A673 (cell line): ENCODE measurements at regions not wholly inside any gene's neighbourhood (a gene's known extent, or its start where the extent isn't known, plus 50 kb on each side); places are given as distances from the start of the nearest gene placed in this dataset.

Experiments used
- CTCF ChIP-seq: fragments of 300-800, 200-600 bp; sonication (generic); conservative IDR thresholded peaks from 2 replicates; pipeline ENCODE4 v1.5.1; 2017; ENCODE audit warnings: low read depth, mild to moderate bottlenecking, antibody characterized with exemption, low read length, moderate library complexity, mixed read lengths
- EZH2 ChIP-seq: fragments of 200-600 bp; sonication (generic); IDR thresholded peaks from 2 replicates; pipeline ENCODE4 v1.6.1; 2017; ENCODE audit warnings: borderline replicate concordance, low read depth, mild to moderate bottlenecking, mixed read lengths, antibody characterized with exemption, low read length; ENCODE audit not compliant: poor library complexity, severe bottlenecking

- TF ChIP-seq CTCF = no peak
- TF ChIP-seq EZH2 = no peak
Observed at GRCh38 chr17:68803164-68803929, 151.8 kb downstream of the ABCA8 start.
